ENCODE measurements at regions not wholly inside any gene's neighbourhood (a gene's known extent, or its start where the extent isn't known, plus 50 kb on each side); places are given as distances from the start of the nearest gene placed in this dataset.

- H3K9me3 Mint-ChIP-seq, result peaks cover 19 to 22% of the 10 kb centered on the region in 2 experiments
- no peaks in the 10 kb centered on the region for H3K27me3 Mint-ChIP-seq (ENCODE audit: low read depth)
- peaks cover 4 to 6% (median 5%) of the 10 kb centered on the region in 3 experiments for H3K36me3 Mint-ChIP-seq (ENCODE audit: insufficient read depth in 1 of 3, low read depth in 3 of 3)
- H4K8ac ChIP-seq (replicated peaks; ENCODE audit: insufficient read length, low read depth, low read length), result no peak overlapping the region
- H4K91ac ChIP-seq (ENCODE audit: insufficient read length, low read depth, low read length), result no peak overlapping the region
- TF ChIP-seq CTCF (conservative IDR thresholded peaks at IDR 0.05), result no peak
- no peak overlapping the region for H3T11ph ChIP-seq (ENCODE audit: low read length)
- no peak overlapping the region for H3K4me2 ChIP-seq (ENCODE audit: insufficient read depth, insufficient read length, low read length)
- no peaks in the 10 kb centered on the region for H3K4me1 Mint-ChIP-seq
- H3K27ac Mint-ChIP-seq, result no peak overlapping the region
- H3K4me3 Mint-ChIP-seq, result no peak overlapping the region
- no peaks in the 10 kb centered on the region for H3K9me3 ChIP-seq (ENCODE audit: control insufficient read depth, low read depth, low read length)
- no peak for DNase-seq
- H4K20me1 ChIP-seq (ENCODE audit: control insufficient read depth, insufficient read depth, insufficient read length), result no peaks in the 10 kb centered on the region
- no peak overlapping the region for H3K18ac ChIP-seq (ENCODE audit: insufficient read length, low read depth, low read length)
- H3K14ac ChIP-seq (ENCODE audit: insufficient read depth, low read length), result no peak overlapping the region
- no peak overlapping the region for H2AK5ac ChIP-seq (ENCODE audit: insufficient read length, low read length)
- H3K23ac ChIP-seq (ENCODE audit: insufficient read length, low read depth, low read length), result no peak overlapping the region
- no peak overlapping the region for H3K56ac ChIP-seq (ENCODE audit: insufficient read length, low read depth, low read length)
- no peak overlapping the region for H4K5ac ChIP-seq (ENCODE audit: insufficient read length, low read depth, low read length)
- H2BK15ac ChIP-seq (ENCODE audit: low read depth, low read length), result no peak overlapping the region
- no peak overlapping the region for H3K9ac ChIP-seq (ENCODE audit: extremely low read depth, insufficient read length, low read length)
- H3K79me1 ChIP-seq (ENCODE audit: insufficient read depth, low read depth, low read length, poor library complexity, severe bottlenecking), result no peaks in the 10 kb centered on the region
- H2BK20ac ChIP-seq (ENCODE audit: low read depth, low read length, poor library complexity, severe bottlenecking), result no peak overlapping the region
- no peak overlapping the region for H2BK12ac ChIP-seq (ENCODE audit: insufficient read length, low read depth, low read length)
- H3K79me2 ChIP-seq (ENCODE audit: insufficient read depth, low read length), result no peaks in the 10 kb centered on the region
- H3K27me3 ChIP-seq (ENCODE audit: insufficient read depth, low read length), result no peaks in the 10 kb centered on the region
- H3K4me1 ChIP-seq (ENCODE audit: insufficient read depth, low read length), result no peaks in the 10 kb centered on the region
- H2BK5ac ChIP-seq (ENCODE audit: insufficient read length, low read length), result no peak overlapping the region
- no peak overlapping the region for H2BK120ac ChIP-seq (ENCODE audit: low read depth, low read length, poor library complexity, severe bottlenecking)
- no peaks in the 10 kb centered on the region for H3K23me2 ChIP-seq (ENCODE audit: insufficient read length, low read depth, low read length, poor library complexity, severe bottlenecking)
- no peak overlapping the region for H3K4ac ChIP-seq (ENCODE audit: low read depth, low read length)
- H2AFZ ChIP-seq (ENCODE audit: low read length), result no peak overlapping the region
- no CpG with 5 or more reads among the region's 2 CpGs for WGBS (ENCODE audit: extremely low coverage, insufficient read length, low lambda C conversion rate)
- H3K27ac ChIP-seq (ENCODE audit: insufficient read length, low read depth, low read length), result no peak overlapping the region
These were observed 630.5 kb upstream of the SLITRK6 start for GRCh38 chr13:86429756-86430155.

Measured in H9 (cell line).